PFSK-1 (cell line): ENCODE measurements at regions not wholly inside any gene's neighbourhood (a gene's known extent, or its start where the extent isn't known, plus 50 kb on each side); places are given as distances from the start of the nearest gene placed in this dataset.

ENCODE experiments used
- FOXP2 ChIP-seq: optimal IDR thresholded peaks from 2 replicates; pipeline ENCODE3; 2011; ENCODE audit warnings: borderline replicate concordance, control low read depth, inconsistent platforms; ENCODE audit not compliant: insufficient read depth; ENCODE audit errors: extremely low read length, extremely low read depth
- POLR2AphosphoS5 ChIP-seq: IDR thresholded peaks from 2 replicates; pipeline ENCODE4 v1.6.1; 2012; ENCODE audit warnings: low read depth, mild to moderate bottlenecking, control low read depth, low read length, moderate library complexity
- REST ChIP-seq, 2 experiments: IDR thresholded peaks; 2 replicates each; pipeline versions ENCODE4 v1.6.1 to v1.8.0; 2011 to 2012; ENCODE audit warnings: low read depth in 2 of 2, low read length in 2 of 2, control low read depth in 1 of 2, inconsistent platforms in 1 of 2, mild to moderate bottlenecking in 1 of 2, moderate library complexity in 1 of 2; ENCODE audit not compliant: insufficient read depth in 1 of 2
- SIN3A ChIP-seq: IDR thresholded peaks from 2 replicates; pipeline ENCODE4 v1.6.1; 2012; ENCODE audit warnings: mild to moderate bottlenecking, low read length, moderate library complexity, borderline replicate concordance; ENCODE audit not compliant: insufficient read depth
- TAF1 ChIP-seq: IDR thresholded peaks from 2 replicates; pipeline ENCODE4 v1.6.1; 2012; ENCODE audit warnings: low read length, control low read depth, borderline replicate concordance; ENCODE audit not compliant: insufficient read depth

- TF ChIP-seq REST (IDR thresholded peaks at IDR 0.05; ENCODE audit: insufficient read depth in 1 of 2, low read depth in 2 of 2, low read length in 2 of 2) = no peak
- no peak for TF ChIP-seq TAF1
- TF ChIP-seq POLR2AphosphoS5 = no peak
- no peak for TF ChIP-seq FOXP2
- TF ChIP-seq SIN3A = no peak
These were observed 120.6 kb downstream of the BAMBI start for GRCh38 chr10:28797904-28798371.
